OCI-LY7 (cell line): ENCODE measurements at regions not wholly inside any gene's neighbourhood (a gene's known extent, or its start where the extent isn't known, plus 50 kb on each side); places are given as distances from the start of the nearest gene placed in this dataset.

Source experiments
- BruUV-seq: library from RNA; stranded (reverse); fragments of 400-500 nt; replicated peaks from 2 replicates; lab custom pipeline; 2021; lab: Mats Ljungman, UMichigan
- CTCF ChIA-PET: fragments of 300-600 bp; sonication (Branson Sonifier 250); formaldehyde crosslinking; loops from one replicate; lab custom pipeline; 2022; ENCODE audit warnings: antibody characterized with exemption; ENCODE audit not compliant: unreplicated experiment; lab: Charles Lee
- POLR2A ChIA-PET: fragments of 300-600 bp; sonication (Branson Sonifier 250); formaldehyde crosslinking; loops from one replicate; lab custom pipeline; 2022; ENCODE audit warnings: antibody characterized with exemption; lab: Charles Lee
- DNase-seq: peaks from one replicate; pipeline ENCODE4 v3.0.0-alpha.2; 2015; ENCODE audit warnings: low spot score
- H2AFZ ChIP-seq: fragments of 200-600 bp; sonication (generic), shearing (Covaris generic); 2 replicates; pipeline ENCODE4 v1.6.1; 2014; ENCODE audit warnings: mild to moderate bottlenecking, antibody characterized with exemption, low read length, moderate library complexity
- H3K27ac ChIP-seq: fragments of 200-600 bp; sonication (generic); 2 replicates; pipeline ENCODE4 v1.5.1; 2014; ENCODE audit warnings: mixed run types, low read depth, mild to moderate bottlenecking, moderate library complexity, low read length, inconsistent platforms; ENCODE audit not compliant: poor library complexity, severe bottlenecking
- H3K36me3 ChIP-seq: fragments of 200-600 bp; sonication (generic); 2 replicates; pipeline ENCODE4 v1.6.1; 2014; ENCODE audit warnings: mild to moderate bottlenecking, antibody characterized with exemption, low read length, moderate library complexity, mixed read lengths; ENCODE audit not compliant: insufficient read depth
- H3K4me1 ChIP-seq: fragments of 200-600 bp; sonication (generic); 2 replicates; pipeline ENCODE4 v1.5.1; 2014; ENCODE audit warnings: mild to moderate bottlenecking, low read length; ENCODE audit not compliant: insufficient read depth, poor library complexity, severe bottlenecking
- H3K4me2 ChIP-seq: fragments of 200-600 bp; sonication (generic); 2 replicates; pipeline ENCODE4 v1.6.1; 2014; ENCODE audit warnings: mild to moderate bottlenecking, low read length
- H3K4me3 ChIP-seq: fragments of 200-600 bp; sonication (generic); 2 replicates; pipeline ENCODE4 v1.5.1; 2014; ENCODE audit warnings: mild to moderate bottlenecking, low read depth, low read length; ENCODE audit not compliant: poor library complexity, severe bottlenecking
- H3K79me2 ChIP-seq: fragments of 200-600 bp; sonication (generic); 2 replicates; pipeline ENCODE4 v1.6.1; 2016; ENCODE audit warnings: low read depth, mild to moderate bottlenecking, low read length, moderate library complexity, mixed read lengths; ENCODE audit not compliant: insufficient read depth
- H3K9me2 ChIP-seq: fragments of 200-600 bp; sonication (generic); 2 replicates; pipeline ENCODE4 v1.6.1; 2016; ENCODE audit warnings: mild to moderate bottlenecking, low read length, mixed read lengths; ENCODE audit not compliant: insufficient read depth
- H3K9me3 ChIP-seq: fragments of 200-600 bp; sonication (generic); 2 replicates; pipeline ENCODE4 v1.6.1; 2014; ENCODE audit warnings: mild to moderate bottlenecking, mixed run types, low read length, mixed read lengths
- H4K20me1 ChIP-seq: fragments of 200-600 bp; sonication (generic); 2 replicates; pipeline ENCODE4 v1.6.1; 2014; ENCODE audit warnings: mild to moderate bottlenecking, antibody characterized with exemption, low read length, moderate library complexity, mixed read lengths; ENCODE audit not compliant: insufficient read depth
- CTCF ChIP-seq: fragments of 200-600 bp; sonication (generic); conservative IDR thresholded peaks from 2 replicates; pipeline ENCODE4 v1.5.1; 2014; ENCODE audit warnings: mild to moderate bottlenecking, antibody characterized with exemption, low read length, moderate library complexity, mixed read lengths
- EZH2phosphoT487 ChIP-seq: fragments of 200-600 bp; sonication (generic); IDR thresholded peaks from 2 replicates; pipeline ENCODE4 v1.6.1; 2018; ENCODE audit warnings: low read depth, borderline replicate concordance, mild to moderate bottlenecking, mixed run types, antibody characterized with exemption, low read length, moderate library complexity, mixed read lengths
- intact Hi-C: fragments of 100-400 bp; cut with micrococcal nuclease; formaldehyde crosslinking; loops from one replicate; pipeline ENCODE4 v1.10.0; 2022; ENCODE audit not compliant: unreplicated experiment

- TF ChIP-seq EZH2phosphoT487 (no peak), CTCF (no peak)
- no peaks in the 10 kb centered on the region for H3K79me2 ChIP-seq
- no peaks in the 10 kb centered on the region for H3K9me3 ChIP-seq
- DNase-seq: no peak
- ChIA-PET CTCF (no interaction called here), POLR2A (interaction anchor here (0.7 kb wide), 1 partner anchor 32 kb away, joined by 3 read pairs; no protein-coding TSS in a partner anchor)
- H3K4me3 ChIP-seq: no peak overlapping the region
- no peak overlapping the region for H3K27ac ChIP-seq
- H3K4me1 ChIP-seq: no peaks in the 10 kb centered on the region
- H3K9me2 ChIP-seq: no peaks in the 10 kb centered on the region
- no peaks in the 10 kb centered on the region for H4K20me1 ChIP-seq
- H2AFZ ChIP-seq: no peak overlapping the region
- no peak overlapping the region for H3K4me2 ChIP-seq
- no TSS peak for BruUV-seq
- no peaks in the 10 kb centered on the region for H3K36me3 ChIP-seq
- intact Hi-C loops: no loop called here
Observed at GRCh38 chr2:146868051-146868450, 976.8 kb upstream of the ACVR2A start.

GRCh38 chr2:146867477-146867986, 977.3 kb upstream of the ACVR2A start:
- Histone ChIP-seq H3K4me1 (no peaks in the 10 kb centered on the region), H3K9me2 (no peaks in the 10 kb centered on the region), H2AFZ (no peak overlapping the region), H3K27ac (no peak overlapping the region), H3K36me3 (no peaks in the 10 kb centered on the region), H3K9me3 (no peaks in the 10 kb centered on the region), H3K4me3 (no peak overlapping the region), H4K20me1 (no peaks in the 10 kb centered on the region), H3K79me2 (no peaks in the 10 kb centered on the region), H3K4me2 (no peak overlapping the region)
- CTCF ChIA-PET: no interaction called here
- intact Hi-C loops: no loop called here
- TF ChIP-seq EZH2phosphoT487 (no peak), CTCF (no peak)
- POLR2A ChIA-PET: no interaction called here
- no TSS peak for BruUV-seq
- DNase-seq: no peak

GRCh38 chr2:146853741-146854444, 990.9 kb upstream of the ACVR2A start:
- Histone ChIP-seq H3K79me2 (no peaks in the 10 kb centered on the region), H3K9me2 (no peaks in the 10 kb centered on the region), H3K4me3 (no peak overlapping the region), H4K20me1 (no peaks in the 10 kb centered on the region), H3K36me3 (no peaks in the 10 kb centered on the region), H3K4me1 (no peaks in the 10 kb centered on the region), H2AFZ (no peak overlapping the region), H3K4me2 (no peak overlapping the region), H3K27ac (no peak overlapping the region), H3K9me3 (no peaks in the 10 kb centered on the region)
- ChIA-PET POLR2A (no interaction called here), CTCF (no interaction called here)
- DNase-seq: no peak
- TF ChIP-seq CTCF: no peak
- no TSS peak for BruUV-seq
- intact Hi-C loops: no loop called here
